T1000 (cell line): ENCODE measurements at regions not wholly inside any gene's neighbourhood (a gene's known extent, or its start where the extent isn't known, plus 50 kb on each side); places are given as distances from the start of the nearest gene placed in this dataset.

Experiments
- DNase-seq: peaks from one replicate; lab custom pipeline; 2025; ENCODE audit warnings: mixed read lengths; lab: John Stamatoyannopoulos, UW

DNA sequence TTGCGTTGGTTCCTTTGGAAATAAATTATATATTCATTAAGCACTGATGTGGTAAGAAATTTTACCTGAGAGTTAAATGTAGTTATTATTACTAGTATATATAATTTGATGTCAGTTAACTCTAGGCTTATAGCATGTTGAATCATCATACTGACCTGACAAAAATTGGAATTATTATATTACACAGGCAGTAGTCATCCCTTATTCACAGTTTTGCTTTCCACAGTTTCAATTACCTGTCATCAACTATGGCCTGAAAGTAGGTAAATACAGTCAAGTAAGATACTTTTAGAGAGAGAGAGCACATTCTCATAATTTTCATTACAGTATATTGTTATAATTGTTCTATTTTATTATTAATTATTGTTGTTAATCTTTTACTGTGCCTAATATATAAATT is 1074.7 kb downstream of the CDH11 start:
- no peak for DNase-seq

DNA sequence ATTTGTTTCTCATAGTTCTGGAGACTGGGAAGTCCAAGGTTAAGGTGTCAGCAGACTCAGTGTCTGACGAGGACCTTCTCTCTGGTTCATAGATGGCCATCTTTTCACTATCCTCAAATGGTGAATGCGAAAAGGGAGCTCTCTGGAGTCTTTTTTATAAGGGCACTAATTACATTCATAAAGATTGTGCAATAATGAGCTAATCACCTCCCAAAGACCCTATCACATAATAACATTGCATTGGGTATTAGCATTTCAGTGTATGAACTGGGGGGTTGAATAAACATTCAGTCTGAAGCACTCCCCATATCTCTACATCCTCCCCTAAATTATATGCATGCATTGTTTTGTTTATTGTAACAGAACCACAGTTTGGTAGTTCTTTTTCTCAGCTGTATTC is 1086.5 kb downstream of the CDH11 start:
- DNase-seq: no peak

DNA sequence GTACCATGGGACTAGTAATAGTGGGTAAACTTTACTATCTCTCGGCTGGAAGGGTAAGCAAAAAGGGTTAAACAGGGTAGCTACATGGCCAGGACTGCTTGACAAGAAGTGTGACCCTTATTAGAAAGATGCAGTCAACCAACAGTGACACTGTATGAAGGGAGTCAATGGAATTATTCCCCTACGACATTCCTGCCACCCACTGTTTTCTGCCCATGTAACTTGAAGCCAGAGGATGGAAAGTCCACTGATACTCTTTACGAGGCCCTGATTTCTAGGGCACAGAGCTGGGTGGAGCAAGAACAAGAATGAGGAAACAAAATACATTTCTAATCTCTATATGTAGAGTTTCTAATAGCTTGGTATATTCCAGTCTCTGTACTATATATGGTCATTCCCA is 1102.5 kb downstream of the CDH11 start:
- no peak for DNase-seq

DNA sequence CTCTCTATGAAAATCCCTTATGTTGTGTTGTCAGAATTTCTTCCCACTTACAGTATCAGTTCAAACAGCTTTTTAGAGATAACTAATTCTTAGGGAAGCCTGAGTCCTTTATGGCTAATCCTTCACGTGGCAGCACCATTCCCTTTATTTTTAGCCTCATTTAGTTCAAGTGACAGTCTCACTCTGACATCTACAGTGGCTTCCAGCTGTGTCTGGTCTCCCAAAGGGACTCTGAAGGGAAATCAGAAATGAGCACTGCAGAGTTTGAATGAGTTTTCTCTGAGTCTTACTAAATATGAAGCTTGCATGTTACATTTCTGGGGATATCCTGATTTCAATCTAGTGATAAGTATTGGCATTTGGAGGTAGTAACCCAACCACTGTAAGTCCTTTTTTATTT is 1104.1 kb downstream of the CDH11 start:
- no peak for DNase-seq

DNA sequence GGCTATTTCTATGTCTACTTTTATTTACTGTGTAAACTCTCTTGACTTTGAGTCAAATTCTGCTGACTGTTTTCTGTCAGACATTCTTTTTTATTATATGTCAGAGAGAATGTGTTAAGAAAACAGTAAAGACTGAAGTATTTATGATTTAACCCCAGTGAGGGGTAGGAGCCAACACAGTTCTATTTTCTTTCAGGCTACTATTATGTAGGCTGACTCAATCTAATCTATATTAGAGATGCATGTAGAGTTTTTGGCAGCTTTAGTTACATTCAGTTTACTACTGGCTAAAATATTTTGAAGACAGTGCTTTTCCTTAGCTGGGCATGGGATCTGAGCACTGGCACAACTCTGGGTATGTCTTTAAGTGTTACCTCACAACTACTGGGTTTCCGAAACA is 1108.0 kb downstream of the CDH11 start:
- DNase-seq: no peak

DNA sequence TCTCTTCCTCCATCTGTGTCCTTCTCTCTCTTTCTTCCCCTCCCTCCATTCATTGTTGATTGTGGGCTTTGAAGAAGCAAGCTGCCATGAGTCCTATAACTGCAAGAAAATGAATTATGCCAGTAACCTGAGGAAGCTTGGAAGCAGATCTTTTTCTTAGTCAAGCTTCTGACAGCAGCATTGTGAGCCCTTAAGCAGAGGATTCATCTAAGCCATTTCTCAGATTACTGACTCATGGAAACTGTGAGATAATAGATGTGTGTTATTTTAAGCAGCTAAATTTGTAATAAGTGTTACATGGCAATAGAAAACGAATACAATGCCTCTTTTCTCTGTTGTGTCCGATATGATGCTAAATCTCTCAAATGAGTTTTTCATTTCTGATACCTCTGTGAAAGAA is 1109.7 kb downstream of the CDH11 start:
- no peak for DNase-seq

DNA sequence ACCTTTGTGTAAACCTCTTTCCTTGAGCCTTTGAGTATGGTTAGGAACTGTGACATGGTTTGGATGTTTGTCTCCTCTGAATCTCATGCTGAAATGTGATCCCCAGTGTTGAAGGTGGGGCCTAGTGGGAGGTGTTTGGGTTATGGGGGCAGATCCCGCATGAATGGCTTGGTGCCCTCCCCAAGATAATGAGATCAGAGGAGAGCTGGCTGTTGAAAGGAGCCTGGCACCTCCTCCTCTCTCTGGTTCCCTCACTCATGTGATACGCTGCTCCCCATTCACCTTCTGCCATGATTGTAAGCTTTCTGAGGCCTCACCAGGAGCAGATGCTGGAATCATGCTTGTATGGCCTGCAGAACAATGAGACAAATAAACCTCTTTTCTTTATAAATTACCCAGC is 1110.2 kb downstream of the CDH11 start:
- no peak for DNase-seq

DNA sequence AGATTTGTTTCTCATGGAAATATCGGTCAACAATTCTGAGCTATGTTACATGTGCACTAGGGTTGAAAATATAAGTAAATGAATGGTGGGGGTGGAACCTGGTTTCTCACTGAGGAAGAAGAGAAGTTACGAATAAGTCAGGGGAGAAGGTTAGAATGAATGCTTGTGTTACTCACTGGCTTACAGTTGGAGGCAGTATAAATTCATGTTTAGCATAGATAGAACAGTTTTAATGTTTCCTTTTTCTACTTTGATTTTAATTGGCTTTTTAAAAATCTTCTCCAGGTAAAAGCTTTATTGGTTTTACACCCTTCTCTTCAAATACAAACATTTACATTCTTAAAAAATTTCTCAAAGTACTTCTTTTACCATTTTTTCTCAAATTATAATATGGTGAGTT is 1113.7 kb downstream of the CDH11 start:
- DNase-seq: no peak

DNA sequence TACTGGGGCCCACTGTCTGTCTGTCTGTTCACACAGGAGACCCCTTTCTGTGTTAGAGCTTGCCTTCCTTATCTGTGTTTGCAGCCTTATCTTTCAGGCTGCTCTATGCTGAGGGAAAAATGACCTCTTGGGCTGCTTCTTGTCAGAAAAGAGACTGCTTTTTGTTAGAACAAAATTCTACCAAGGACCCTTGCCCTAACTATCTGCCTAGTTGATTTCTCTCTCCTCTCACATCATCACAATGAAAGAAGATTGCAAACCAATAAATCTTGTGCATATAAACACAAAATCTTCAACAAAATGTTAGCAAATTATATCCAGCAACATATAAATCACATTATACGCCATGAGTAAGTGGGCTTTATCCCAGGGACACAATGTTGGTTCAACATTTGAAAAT is 1117.7 kb downstream of the CDH11 start:
- no peak for DNase-seq

DNA sequence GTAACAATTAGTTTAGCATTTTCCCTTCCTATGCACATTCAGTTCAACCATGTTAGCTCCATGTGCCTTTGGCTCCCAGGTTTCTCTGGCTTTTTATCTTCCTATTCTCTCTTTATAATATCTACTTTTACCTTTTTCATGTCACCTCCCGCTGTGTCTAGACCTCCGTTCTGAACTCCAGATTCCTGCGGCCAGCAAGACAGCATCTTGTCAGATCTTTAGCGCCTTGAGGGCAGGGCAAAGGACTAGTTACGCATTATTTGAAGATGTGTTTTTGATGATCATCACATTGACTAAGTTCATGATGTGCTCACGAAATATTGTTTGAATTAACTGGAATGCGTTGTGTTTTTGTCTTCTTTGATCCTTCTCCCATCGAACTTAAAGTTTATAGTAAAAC is 1126.8 kb downstream of the CDH11 start:
- no peak for DNase-seq

DNA sequence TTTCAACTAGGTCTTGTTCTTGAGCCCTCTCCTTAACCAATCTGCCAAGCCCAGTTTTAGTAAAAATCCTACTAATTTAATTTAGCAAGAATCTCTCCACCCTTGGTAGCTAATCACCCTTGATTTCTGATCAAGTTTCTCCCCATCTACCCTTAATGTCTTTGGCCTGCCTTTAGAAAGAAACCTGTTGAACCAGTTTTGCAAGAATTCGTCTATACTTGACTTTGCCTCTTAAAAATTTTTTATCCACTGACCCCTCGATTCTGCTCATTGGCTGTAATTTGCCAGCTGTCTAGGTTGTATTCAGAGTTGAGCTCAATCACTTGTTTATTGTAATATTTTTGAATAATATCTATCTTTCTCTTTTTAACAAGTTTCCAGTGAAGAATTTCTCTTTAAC is 1138.5 kb downstream of the CDH11 start:
- DNase-seq: no peak

DNA sequence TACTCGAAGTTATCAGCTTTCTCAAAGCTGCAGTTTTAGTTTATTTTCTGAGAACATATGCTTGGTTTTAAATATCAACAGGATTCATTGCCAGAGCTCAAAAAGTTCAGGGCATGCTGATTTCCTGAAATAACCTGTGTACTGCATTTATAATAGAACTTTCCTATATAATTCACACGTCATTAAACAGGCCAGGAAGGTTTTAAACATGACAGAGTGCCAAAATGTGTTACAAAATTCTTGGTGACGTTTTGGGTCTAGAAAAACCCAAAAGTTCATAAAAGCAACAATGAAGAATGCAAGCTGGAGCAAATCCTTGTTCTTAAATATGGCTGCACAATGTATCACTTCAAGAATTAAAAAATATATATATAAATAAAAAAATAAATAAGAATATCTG is 1139.1 kb downstream of the CDH11 start:
- no peak for DNase-seq

DNA sequence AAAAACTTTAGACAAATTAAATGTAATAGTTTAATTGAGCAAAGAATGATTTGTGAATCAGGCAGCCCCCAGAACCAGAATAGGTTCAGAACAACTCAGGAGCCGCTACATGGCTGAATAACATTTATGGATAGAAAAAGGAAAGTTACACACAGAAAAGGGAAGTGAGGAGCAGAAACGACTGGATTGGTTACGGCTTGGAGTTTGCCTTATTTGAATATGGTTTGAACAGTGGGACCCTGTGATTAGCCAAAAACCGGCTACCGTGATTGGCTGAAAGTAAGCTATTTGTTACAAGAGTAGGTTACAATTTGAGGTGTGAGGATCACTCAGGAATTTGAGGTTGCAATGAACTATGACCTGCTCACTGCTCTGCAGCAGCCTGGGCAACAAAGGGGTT is 1139.8 kb downstream of the CDH11 start:
- DNase-seq: no peak

DNA sequence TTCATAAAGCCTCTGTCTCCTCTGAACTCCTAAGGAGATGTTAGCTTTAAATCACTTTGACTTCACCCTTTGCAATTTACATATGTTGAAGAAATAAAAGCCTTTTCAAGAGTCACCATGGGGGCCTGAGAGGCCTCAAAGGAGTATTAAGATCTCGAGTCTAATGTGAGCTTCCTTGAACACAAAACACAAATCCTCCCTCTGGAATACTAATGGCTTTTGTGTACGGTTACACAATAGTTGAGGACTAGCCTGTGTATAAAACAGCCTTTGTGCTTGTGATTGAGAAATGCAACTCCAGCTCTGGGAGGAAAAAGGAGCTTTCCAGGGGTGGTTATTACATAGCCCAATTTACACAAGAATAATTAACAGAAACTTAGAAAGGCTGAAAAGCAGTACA is 1140.2 kb downstream of the CDH11 start:
- DNase-seq: no peak

DNA sequence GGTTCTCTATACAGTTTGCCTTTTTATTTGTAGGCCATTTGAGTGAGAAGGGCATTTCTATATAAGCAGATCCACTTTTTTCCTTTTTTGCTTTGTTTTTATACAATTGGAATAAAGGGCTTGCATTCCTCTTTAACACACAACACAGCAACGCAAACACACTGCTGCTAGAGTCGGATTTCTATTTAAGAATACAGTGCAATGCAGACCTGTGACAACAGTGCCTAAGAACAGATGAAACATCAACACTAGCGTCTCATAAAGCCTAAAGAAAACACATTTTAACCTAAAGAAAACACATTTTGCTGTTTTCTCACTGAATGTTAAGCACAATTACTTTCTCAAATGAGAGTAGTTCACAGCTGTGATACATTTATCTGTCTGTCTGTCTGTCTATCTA is 1141.1 kb downstream of the CDH11 start:
- DNase-seq: no peak

DNA sequence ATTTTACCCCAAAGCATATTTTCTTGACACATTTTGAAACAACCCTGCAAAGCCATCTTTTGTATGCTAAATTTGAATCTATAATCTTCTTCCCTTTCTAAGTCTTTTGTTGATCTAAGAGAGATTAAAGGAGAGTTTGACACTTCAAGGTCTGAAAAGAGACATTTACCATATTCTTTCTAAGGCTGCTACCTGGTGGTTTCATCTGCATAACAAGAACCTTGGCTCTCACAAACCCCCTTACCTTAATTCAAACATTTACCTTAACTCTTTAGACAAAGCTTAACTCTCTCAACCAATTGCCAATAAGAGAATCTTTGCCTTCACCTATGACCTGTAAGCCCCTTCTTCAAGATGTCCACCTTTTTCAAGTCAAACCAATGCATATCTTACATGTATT is 1143.6 kb downstream of the CDH11 start:
- no peak for DNase-seq

DNA sequence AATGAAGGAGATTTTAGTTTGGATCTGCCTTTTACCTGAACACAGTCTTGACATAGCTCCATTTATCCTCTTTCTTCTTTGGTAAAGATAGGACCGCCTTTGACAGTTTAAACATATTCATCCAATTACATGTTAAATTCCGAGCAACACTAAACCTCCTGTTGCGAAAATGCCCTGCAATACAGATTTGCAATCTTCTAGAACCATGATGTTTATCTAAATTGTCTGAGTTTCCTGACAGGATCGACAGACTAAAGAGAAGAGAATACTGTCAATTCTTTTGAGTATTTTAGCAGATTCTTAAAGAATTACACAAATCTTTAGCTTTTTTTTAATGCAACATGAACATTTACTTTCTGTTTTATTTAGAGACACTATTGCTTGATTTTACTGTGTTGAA is 1145.5 kb downstream of the CDH11 start:
- no peak for DNase-seq

DNA sequence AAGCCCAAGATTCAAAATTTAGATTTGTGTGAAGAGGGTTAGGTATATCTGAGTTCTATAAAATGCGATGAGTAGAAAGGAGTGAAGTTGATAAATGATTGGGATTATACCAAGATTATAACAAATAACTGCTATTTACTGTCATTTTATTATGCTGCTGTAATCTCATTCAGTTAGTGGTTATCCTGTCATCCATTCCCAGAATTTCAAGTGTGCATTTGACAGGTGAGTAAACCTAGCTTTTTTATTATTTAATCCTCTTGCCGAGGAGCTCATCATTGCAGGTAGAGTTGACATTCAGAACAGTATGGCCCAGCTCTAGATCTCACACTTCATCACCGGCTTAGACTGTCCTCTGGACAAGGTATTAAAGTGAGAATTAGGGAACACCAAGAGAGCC is 1146.2 kb downstream of the CDH11 start:
- no peak for DNase-seq

DNA sequence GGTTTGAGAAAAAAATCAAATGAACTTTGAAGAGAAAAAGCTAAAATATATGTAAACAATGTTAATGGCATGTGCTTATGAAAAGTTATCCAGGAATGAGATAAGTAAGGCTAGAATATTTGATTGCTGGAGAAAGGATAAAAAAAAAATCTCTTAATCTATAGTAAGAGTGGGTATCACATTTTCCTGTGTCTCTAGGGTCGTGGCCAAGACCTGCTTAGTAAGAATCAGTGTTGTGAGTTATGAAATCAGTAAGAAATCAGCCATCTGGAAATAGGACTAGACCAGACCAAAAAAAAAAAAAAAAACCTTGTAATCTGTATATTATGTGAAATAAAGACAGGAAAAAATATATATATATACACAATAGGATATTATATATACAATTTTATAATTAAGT is 1153.9 kb downstream of the CDH11 start:
- no peak for DNase-seq

DNA sequence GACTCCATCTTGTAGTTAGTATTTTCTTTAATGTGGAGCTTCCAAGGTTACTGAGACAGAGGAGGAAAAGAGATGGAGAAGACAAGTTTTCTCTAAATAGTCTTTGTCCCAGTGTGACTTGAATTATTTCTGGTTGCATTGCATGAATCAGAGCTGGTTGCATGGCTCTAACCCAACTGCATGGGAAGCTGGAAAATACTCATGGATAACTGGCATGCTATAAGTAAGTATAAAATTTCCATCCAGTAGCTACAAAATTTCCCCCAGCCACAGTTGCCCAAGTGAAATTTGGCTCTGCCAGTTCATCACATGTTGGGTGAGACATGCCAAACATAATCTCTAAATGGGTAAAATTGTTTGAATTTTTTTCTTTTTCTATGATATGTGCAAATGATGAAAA is 1161.5 kb downstream of the CDH11 start:
- DNase-seq: no peak

DNA sequence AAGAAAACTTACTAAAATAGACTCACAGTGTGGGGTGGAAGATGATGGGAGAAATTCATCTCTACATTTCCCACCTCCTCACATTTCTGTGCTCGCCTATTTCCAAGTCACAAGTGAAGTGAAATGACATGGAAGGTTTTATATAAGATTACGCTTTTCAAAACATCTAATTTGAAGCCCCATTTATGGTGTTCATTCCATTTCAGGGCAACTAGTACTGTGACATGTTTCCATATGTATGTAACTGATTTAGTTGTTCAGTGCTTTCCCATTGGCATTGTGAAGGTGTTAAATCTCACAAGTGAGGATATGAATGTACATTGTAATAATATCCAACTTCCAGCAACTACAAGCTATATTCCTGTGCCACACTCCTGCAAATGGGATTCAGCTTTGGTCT is 1174.8 kb downstream of the CDH11 start:
- DNase-seq: no peak

DNA sequence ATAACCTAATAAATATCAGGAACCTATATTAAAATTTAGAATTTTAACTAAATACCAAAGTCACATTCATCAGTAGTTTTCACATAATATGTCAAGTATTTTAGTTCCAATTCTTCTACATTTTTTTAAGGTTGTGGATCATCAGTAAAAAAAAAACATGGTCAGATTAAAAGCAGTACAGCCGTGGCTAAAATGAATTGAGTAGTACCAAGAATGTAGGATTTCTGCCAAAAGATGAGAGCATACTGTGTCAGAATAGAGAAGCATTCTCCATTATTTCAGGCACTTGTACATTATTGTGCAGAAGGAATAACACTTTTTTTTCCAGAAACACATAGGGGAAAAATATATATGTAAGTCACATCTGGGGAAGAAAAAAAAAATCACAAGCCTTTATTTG is 1176.1 kb downstream of the CDH11 start:
- DNase-seq: no peak

DNA sequence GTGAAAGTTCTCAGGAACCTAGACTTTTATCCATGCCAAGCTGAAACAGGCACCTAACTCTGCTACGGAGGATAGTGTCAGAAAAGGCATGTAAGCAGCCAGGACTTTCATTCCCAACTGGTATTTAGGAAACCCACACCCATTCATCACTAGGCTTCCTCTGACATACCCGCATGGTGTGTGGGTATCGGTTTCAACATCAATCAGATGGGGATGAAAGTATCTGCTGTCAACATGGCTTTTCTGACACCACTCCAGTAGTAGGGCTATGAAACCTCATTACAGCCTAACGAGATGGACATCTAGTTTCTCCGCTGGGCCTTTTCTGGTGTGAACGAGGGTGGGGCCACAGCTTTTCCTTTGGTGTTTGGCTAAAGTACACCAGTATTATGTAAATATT is 1178.3 kb downstream of the CDH11 start:
- no peak for DNase-seq

DNA sequence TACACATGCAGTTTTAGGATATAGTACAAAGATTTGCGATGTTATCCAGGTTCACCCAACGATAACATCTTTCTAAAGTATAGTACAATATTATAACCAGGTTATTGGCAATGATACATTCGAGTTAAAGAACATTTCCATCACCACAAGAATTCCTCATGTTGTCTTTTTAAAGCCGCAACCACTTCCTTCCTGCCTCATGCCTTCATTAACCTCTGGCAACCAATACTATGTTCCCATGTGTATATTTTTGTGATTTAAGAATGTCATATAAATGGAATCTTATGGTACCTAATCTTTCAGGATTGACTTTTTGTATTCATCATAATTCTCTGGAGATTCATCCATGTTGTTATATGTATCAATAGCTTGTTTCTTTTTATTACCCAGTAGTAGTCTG is 1183.2 kb downstream of the CDH11 start:
- no peak for DNase-seq

DNA sequence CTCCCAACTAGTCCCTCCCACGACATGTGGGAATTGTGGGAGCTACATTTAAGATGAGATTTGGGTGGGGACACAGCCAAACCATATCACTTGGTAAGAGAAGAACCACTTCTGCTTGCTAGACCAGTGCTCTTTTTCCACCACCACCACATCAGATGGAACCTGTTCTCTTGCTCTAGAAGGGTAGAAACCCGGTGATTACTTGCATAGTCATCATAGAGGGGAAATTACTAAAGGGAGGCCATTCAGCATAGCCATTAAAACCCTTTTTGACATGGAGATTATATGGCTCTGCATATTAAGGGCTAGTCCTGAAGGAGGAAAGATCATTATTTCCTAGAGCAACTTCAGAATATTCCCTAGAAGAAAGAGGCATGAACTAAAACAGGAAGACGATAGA is 1188.0 kb downstream of the CDH11 start:
- DNase-seq: no peak
